IMR-90 (cell line): ENCODE measurements at regions not wholly inside any gene's neighbourhood (a gene's known extent, or its start where the extent isn't known, plus 50 kb on each side); places are given as distances from the start of the nearest gene placed in this dataset.

Experiments used
- CEBPB ChIP-seq: IDR thresholded peaks from 2 replicates; pipeline ENCODE4 v1.6.1; 2012; ENCODE audit warnings: low read depth, low read length, improper control_type of control experiment
- CHD1 ChIP-seq: IDR thresholded peaks from 2 replicates; pipeline ENCODE4 v1.6.1; 2012; ENCODE audit warnings: low read depth, low read length, improper control_type of control experiment
- CTCF ChIP-seq: conservative IDR thresholded peaks from 2 replicates; pipeline ENCODE4 v1.5.1; 2012; ENCODE audit warnings: mild to moderate bottlenecking, low read depth, low read length, improper control_type of control experiment
- MXI1 ChIP-seq: IDR thresholded peaks from 2 replicates; pipeline ENCODE4 v1.6.1; 2012; ENCODE audit warnings: low read depth, mild to moderate bottlenecking, low read length, moderate library complexity, borderline replicate concordance
- NFE2L2 ChIP-seq: fragments of 150-350 bp; IDR thresholded peaks from 2 replicates; pipeline ENCODE4 v1.6.1; 2016; ENCODE audit warnings: low read depth, mild to moderate bottlenecking, low read length
- POLR2A ChIP-seq: IDR thresholded peaks from 2 replicates; pipeline ENCODE4 v1.6.1; 2012; ENCODE audit warnings: mild to moderate bottlenecking, low read depth, low read length
- RCOR1 ChIP-seq: IDR thresholded peaks from 2 replicates; pipeline ENCODE4 v1.6.1; 2012; ENCODE audit warnings: mild to moderate bottlenecking, low read length, improper control_type of control experiment; ENCODE audit not compliant: insufficient replicate concordance
- RFX5 ChIP-seq: IDR thresholded peaks from 2 replicates; pipeline ENCODE4 v1.8.0; 2012; ENCODE audit warnings: low read depth, mild to moderate bottlenecking, low read length, moderate library complexity

DNA sequence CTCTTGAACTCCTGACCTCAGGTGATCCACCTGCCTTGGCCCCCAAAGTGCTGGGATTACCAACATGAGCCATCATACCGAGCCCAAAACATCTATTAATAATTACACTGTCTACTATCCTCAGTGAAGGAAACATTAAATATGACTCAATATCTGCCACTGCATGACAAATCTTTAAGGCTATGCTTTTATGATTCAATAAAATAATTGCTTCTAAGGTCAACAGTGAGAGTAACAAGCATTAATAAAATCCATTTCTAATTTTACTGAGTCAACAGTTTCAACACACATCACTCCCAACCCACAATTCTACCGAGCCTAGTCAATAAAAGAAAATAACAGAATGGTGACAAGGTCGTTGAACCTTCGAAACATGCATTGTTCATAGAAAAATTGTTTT is 125.5 kb upstream of the CHRM3 start:
- TF ChIP-seq RCOR1 (no peak), CTCF (no peak), POLR2A (no peak), CEBPB (no peak), RFX5 (no peak), NFE2L2 (no peak), MXI1 (no peak), CHD1 (no peak)
